ENCODE measurements at regions not wholly inside any gene's neighbourhood (a gene's known extent, or its start where the extent isn't known, plus 50 kb on each side); places are given as distances from the start of the nearest gene placed in this dataset.

- no peak for TF ChIP-seq KDM5A (IDR thresholded peaks at IDR 0.05; ENCODE audit: low read length)
- TF ChIP-seq JUN (IDR thresholded peaks at IDR 0.05; ENCODE audit: low read depth, low read length) = no peak
- no peak for TF ChIP-seq FOSL1 (IDR thresholded peaks at IDR 0.05; ENCODE audit: insufficient read depth, low read depth, low read length)
These were observed 360.1 kb downstream of the TNS3 start (continued) for GRCh38 chr7:47221826-47222225.

Data from H1 (cell line).